ENCODE measurements at regions not wholly inside any gene's neighbourhood (a gene's known extent, or its start where the extent isn't known, plus 50 kb on each side); places are given as distances from the start of the nearest gene placed in this dataset.
"Not testable (repeated sequence)": the region's sequence is repeated elsewhere in the genome, so short reads cannot be mapped to it uniquely, and the experiment has no call there.

DNA sequence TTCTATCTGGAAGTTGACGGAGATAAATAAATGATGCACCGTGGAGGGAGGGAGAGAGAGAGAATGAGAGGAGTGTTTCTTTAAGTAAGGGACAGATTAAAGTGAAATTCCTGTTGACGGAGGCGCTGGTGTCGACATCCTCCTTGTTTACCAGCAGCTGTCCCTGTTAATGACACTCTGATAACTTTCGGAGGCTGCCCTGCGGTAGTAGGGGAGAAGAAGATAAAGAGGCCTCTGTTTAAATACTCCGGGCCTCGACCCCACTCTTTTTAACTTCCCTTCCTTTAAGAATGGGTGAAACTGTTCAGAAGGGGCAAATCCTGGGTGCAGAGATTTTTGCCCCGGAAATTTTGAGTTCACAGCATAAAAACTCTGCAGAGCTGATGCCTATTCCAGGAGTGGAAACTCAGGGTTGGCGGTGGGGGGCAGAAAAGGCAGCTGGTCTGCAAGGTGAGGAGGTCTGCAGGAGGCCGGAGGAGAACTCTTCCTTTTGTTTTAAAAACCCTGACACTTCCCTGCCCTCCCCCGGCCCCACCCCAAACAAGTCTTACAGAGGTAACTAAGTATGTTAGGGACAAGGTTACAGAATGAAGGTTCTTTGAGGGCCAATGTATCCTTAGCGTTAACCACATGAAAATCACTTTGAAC is 276.6 kb upstream of the NR2F2 start:
- no peak for DNase-seq (ENCODE audit: low spot score)

DNA sequence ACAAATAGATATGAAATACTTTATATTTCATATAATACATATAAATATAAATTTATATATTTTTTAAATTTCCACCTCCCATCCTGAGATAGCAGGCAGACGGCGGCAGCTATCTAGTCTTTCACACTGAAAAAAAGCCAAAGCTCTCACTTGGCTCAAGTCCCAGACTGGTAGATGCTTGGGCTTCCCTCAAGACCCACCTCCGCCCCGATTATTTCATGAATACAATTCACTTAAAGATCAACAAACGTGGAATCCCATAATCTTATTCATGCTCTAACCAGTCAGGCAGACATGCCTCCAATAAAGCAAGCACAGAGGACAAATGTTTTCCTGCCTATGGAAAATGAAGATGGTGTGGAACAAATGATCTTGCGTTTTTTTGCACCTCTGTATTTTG is 275.9 kb upstream of the NR2F2 start:
- DNase-seq (ENCODE audit: low spot score), result no peak

DNA sequence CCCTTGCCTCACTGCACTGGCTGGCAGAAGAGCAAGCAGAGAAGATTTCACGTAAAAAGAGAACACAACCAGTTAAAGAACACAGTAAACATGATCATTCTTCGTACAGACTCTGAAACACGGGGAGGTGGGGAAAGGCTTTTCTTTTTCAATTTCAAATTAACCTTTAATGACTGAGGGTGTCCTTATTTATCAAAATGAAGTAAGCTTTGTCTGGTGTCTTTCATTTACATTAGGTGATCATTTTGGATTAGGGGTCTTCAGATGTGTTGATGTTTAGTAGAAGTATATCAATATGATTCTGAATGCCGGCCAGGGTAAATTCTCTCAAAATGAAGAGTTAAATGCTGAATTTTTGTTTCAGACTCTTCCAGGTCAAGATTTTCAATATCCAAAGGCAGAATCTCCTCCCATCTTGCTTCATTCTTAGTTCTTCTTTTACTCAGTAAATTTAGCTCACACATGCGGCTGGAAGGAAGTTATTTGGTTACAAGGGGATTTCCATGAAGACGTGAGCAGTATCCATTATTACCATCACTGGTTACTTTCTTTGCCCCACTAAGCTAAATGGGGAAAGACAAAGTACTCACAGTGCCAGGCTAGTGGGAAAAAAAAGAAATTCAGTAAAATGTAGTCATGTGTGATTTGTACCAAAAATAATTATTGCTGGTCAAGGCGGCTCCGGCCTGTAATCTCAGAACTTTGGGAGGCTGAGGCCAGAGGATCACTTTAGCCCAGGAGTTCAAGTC is 272.2 kb upstream of the NR2F2 start:
- peak; percentile 77 for DNase-seq (ENCODE audit: low spot score)

DNA sequence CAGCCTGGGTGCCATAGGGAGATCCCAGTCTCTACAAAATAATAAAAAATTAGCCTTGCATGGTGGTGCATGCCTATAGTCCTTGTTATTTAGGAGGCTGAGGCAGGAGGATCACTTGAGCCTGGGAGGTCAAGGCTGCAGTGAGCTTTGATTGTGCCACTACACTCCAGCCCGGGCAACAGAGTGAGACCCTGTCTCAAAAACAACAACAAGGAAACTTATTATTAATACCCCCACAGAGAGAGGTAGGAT is 271.7 kb upstream of the NR2F2 start:
- DNase-seq (ENCODE audit: low spot score), result not testable (repeated sequence)

DNA sequence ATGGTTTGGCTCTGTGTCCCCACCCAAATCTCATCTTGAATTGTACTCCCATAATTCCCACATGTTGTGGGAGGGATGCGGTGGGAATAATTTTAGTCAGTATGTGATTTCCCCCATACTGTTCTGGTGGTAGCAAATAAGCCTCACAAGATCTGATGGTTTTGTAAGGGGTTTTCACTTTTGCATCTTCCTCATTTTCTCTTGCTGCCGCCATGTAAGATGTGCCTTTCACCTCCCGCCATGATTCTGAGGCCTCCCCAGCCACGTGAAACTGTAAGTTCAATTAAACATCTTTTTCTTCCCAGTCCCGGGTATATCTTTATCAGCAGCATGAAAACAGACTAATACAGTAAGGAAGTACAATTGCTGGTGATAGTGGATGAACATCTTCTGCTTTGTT is 269.9 kb upstream of the NR2F2 start:
- DNase-seq (ENCODE audit: low spot score), result not testable (repeated sequence)

DNA sequence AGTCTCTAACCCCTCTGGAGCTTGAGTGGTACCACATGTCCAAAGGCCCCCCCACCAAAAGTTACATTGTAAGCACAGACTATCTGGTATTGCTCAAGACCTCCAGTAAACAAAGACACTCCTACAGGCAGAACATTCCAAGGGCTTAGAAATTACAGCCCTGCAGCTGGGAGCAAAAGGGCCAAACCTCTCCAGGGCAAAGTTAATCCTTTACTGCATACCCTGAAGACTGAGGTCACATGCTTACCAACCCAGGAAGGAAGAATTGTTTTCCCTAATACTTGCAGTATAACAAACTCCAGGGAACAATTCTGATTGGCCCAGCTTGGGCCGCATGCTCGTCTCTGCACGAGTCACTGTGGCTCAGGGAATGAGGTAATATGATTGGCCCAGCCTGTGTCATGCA is 266.1 kb upstream of the NR2F2 start:
- DNase-seq (ENCODE audit: low spot score), result no peak

DNA sequence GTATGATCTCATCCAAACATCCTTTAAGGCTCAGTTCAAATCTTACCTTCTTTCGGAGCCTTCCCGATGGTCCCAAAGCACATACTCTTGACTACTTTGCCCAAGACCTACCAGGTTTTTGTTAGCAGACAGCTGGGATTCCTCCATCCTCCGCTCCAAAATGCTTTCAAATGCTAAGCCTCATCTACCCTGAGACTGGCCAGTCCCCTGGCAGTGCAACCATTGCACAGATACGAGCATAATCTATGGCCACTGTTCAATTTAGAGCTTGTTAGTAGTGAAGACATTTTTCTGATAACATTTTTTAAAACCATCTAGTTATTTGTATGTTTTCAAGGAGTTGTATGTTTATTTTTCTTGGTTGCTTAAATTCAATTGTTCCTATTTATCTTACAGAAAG is 264.4 kb upstream of the NR2F2 start:
- no peak for DNase-seq (ENCODE audit: low spot score)

DNA sequence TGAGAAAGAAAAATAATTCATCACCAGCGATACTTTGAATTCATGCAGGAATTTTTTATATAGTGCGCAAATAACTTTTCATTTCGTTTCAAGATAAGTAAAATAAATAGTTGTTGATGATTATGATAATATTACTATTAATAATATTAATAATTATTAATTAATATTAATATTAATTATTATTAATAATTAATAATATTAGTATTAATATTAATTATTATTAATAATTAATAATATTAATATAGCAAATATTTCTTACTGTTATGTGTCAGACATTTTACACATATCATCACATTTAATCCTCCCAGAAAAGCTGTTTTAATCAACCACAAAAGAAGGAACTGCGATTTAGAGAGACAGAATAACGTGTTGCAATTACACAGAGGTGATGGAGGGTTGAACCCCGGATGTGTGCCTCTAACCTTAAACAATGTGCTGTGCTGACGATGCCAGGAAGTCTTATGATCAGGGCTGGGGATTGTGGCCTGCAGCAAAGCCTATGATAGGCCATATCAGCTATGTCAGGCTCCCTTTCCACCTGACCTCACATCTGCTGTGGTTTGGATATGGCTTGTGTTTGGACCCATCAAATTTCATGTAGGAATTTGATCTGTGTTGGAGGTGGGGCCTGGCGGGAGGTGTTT is 263.5 kb upstream of the NR2F2 start:
- no peak for DNase-seq (ENCODE audit: low spot score)

DNA sequence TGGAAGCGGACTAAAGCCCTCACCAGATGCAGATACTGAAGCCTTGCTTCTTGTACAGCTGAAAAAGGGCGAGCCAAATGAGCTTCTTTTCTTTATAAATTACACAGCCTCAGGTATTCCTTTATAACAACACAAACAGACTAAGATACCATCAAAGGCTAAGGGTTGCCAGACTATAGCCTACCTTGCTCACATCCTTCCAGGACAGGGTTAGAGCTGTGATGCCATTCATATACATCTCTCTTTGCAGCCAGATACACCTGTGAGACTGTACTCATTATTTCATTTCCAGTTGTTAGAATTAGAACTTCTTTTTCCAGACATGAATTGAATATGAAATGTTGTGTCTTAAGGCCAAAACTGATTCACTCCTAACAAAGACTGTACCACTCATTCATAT is 262.8 kb upstream of the NR2F2 start:
- no peak for DNase-seq (ENCODE audit: low spot score)

DNA sequence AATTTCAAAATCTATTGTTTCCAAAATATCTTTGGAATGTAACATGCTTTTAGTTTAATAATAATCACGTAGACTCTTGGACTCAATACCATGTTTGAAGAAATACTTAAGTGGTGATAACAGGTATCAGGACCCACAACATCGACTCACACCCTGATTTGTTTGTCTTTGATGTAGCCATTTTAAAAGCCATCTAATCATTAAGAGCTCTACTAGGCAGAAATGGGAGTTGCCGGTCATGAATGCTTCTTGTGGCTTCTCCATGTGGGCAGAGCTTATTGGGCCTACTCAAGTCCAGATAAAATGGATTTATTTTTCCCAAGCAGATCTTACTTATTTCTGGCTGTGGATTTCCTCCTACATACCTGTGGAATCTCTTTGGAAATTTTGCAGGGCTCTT is 261.6 kb upstream of the NR2F2 start:
- no peak for DNase-seq (ENCODE audit: low spot score)

DNA sequence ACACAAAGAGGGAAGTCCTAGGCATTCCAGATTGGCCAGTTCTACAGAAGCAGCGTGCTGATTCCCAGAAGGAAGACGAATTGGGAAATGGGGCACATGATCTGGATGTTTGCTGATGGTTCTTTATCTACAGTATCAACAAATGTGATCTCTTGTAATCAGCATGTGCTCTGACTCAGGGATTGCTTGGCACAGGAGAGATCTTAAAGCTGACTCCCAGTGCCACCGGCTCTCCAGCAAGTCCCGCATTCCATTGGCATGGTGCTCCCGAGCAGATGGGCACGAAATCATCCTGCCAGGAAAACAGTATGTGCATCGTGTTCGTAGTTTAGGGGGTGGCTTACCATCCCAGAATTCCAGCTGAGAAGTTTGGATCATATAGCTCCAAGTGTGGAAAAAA is 259.9 kb upstream of the NR2F2 start:
- no peak for DNase-seq (ENCODE audit: low spot score)

DNA sequence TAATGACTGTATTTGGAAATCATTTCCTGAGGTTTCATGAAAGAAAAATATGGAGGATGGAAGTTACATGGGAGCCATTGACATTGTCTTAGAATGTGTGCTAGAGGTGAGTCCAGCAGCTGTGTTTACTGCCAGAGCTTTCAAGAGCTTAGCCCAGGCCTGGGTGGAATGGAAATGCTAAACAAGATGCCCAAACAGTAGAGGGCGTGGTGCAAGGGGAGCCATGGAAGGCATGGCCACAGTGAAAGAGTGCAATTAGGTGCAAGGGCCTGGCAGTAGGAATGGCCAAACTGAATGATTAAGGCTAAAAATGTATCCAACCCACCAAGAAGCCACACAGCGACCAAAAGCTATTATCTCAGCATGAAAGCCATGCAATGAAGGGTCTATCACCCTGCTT is 257.7 kb upstream of the NR2F2 start:
- DNase-seq (ENCODE audit: low spot score), result no peak

DNA sequence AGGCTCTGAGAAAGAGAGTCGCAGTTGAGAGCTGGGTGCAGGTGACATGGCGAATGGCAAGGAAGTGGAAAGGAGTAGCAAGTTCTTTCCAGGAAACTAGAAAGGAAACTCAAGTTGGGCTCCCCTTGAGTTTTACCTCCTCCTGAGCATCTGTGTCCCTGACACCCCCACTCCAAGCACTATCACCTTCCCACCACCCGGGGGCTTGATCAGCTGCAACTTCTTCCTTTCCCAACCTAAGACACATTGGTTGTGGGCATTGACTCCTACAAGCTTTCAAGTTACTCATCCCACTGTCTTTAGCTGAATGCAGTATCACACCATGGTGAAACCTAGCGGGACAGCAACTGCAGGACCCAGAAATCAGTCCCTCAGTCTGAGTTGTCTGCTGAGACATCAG is 256.6 kb upstream of the NR2F2 start:
- DNase-seq (ENCODE audit: low spot score), result no peak

DNA sequence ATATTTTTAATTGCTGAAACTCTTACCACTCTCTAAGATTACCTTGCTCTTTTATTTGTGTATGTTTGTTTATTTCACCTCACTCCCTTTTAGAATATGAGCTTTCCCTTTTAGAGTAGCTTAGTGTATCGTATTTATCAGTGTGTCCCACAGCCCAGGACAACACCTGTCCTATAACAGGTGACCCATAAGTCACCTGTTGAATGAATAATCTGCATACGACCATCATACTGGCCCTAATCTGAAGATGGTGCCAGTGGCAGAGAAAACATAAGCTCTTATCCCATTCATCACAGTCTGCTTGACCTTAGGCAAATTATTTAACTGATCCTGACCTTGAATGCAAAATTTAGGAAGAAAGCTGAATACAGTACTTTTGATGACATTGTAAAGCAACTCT is 254.6 kb upstream of the NR2F2 start:
- DNase-seq (ENCODE audit: low spot score), result no peak

DNA sequence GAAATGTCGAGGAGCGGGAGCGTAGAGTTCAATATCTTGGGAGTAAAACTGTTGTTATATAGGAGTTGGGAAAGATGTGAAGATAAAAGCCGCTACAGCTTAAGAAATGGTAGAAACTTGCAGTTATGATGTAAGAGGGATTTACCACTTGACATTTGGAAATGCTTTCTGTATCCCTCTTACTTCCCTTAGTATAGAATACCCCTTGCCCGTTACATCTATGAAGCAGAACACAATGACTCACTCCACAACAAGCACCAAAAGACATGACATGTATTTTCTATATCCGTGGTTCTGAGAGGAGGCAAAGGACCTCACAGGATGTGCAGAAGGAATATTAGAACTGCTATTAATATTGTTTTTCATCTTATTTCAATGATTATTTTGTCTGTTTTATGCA is 254.2 kb upstream of the NR2F2 start:
- no peak for DNase-seq (ENCODE audit: low spot score)

DNA sequence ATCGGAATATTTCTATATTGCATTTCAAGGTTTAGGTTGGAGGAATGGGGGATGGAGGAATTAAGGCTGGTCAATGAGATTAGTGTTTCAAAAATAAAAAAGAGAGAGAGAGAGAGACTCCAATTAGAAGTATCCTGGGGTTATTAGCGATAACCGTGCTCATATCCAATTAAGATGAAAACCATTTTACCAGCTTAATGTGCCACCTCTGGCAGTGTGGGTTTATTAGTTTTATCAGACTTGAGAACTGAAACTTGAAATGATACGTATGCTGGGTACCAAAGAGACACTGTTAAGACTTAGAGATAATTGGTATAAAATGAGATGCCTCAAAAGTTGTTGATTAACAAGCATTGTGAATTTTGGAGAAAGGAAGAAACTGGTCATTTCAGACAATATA is 251.5 kb upstream of the NR2F2 start:
- DNase-seq (ENCODE audit: low spot score), result no peak

DNA sequence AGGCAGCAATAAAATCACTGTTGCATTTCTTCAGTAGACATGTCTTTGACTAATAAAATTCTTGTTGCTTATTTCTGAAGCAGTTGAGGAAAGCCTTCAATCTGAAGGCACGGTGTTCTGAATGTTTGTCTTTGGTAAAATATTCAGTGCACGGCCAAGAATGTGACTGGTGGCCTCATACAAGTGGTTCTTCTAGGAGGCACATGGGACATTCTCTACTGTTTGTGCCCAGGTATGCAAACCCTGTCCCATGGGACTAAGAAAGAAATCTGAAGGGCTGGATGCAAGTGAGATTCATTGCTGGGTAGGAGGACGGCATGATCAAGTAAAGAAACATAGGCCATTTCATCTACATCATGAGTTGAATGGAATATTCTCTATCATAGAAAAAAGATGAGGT is 250.6 kb upstream of the NR2F2 start:
- no peak for DNase-seq (ENCODE audit: low spot score)

DNA sequence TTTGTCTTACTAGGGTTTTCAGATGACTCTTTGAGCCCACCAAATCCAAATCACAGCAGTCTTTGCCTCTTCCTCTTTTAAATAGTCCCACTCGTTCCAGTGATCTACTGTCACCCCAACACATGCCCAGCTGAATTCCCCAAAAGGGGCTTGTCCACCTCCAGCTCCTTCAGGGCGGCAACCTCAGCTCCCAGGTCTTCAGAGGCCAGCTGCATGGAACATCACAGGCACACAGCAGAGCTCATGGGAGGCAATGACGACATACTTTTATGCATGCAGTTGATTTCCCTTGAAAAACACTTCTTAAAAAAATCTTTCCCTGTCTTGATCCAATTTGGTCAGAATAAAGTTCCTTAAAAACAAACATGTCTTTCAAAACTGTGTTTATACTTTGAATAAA is 244.3 kb upstream of the NR2F2 start:
- DNase-seq (ENCODE audit: low spot score), result no peak

DNA sequence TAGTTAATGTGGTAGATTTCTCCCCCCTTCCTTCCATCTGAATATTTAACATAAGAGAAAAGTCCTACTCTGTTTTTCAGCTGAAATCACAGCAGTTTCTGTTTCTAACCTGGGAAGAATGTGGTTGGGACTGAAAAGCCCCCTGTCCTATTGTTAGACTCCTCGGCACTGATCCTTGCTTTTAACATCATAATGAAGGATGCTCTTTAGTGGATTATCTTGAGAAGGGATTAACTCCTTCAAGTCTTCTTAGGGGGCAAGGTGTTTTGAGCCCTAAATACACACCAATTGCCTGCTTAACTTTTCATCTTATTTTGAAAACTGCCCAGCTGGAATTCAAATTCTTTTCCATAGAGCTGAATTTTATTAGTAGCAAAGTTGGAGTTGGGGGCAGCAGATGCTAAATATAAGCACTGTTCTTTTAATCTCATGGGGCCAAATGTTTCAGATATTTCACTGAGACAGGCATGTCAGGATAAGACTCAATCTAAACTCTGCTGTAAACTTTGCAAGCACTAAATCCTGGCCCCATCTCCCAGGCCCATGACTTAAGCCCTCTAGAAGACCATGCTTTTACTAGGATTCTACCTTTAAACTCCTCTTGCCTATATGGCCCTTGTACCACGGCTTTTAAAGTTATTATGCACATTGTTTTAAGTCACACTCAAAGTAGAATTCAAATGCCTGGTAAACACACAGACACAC is 243.2 kb upstream of the NR2F2 start:
- no peak for DNase-seq (ENCODE audit: low spot score)

DNA sequence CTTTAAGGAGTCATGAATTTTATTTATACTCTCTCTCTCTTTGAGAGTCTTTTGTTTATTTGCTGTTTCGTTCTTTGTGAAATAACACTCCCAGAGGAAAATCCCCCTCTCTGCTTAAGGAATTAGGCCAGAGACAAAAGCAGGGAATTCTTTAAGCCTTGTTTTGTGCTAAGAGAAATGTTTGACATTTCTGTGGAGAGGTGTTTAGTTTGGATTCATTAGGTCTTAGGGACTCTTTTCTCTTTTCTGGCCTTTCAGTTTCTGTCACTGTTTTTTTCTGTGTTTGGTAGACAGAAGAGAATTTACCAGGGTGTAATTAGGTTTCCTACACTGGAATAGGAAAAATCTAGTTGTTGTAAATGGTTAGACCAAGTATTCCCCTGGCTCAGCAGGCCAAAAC is 241.8 kb upstream of the NR2F2 start:
- DNase-seq (ENCODE audit: low spot score), result no peak

DNA sequence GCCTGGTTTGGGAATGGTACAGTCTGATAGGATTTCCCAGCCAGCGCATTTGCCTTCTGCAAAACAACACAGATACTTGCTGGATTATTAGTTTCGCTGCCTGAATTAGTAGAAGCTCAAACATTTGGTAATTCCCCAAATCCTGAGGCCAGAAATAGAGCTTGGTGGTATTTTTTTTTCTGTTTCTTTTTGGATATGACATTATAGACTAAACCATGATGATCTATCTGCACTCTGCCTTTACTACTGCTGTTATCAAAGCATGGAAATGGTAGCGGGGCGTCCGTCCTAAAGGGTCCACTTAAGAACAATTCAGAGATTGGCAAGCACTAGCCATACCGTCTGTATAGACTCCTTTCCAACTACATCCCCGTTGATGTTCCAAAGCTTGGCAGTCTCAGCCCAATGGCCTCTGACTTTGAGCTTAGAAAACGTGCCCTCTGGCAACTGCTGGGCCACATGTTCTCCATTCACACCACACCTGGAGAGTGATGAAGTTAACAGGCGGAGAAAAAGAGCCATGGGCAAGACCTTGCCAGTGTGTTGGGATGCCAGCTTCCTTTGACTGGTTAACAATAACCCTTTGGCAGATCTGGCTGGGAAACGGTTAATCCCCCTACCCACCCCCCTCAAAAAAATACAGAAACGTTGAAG is 241.0 kb upstream of the NR2F2 start:
- no peak for DNase-seq (ENCODE audit: low spot score)

DNA sequence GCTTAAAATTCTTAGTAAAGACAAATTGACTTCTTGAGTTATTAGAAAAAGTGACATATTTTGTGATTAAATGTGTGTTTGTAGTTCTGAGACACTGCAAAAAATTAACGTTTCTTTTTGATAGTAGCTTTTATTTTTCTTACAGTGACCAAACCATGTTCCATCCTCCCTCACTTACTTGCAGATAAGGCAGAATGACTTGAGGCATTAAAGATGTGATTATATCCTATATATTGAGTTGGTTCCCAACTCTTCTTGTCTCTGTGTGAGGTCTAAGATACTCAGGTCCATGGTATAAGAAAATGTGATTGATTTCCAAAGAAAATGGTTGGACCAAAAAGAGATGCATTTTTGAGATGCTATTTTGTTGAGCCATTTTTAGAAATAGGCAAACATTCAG is 238.3 kb upstream of the NR2F2 start:
- no peak for DNase-seq (ENCODE audit: low spot score)

DNA sequence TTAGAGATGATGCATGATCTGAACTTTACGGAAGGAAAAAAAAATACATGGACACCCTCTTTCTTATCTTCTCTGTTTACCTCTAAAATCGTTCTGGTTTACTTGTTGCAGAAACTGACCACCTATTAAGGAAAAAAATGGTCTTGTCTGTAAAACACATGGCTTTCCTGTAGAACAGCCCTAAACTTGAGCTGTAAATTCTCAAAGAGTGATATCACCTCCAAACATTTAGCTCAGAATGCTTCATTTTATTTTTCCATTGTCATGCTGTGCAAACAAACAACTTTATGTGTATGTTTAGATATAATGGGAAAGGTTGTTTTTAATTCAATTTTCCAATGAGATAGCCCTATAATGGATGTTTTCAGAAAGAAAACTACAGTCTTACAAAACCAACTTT is 237.4 kb upstream of the NR2F2 start:
- no peak for DNase-seq (ENCODE audit: low spot score)

Data from pons (tissue), 1 donor.